Parathyroid adenoma (tissue), 2 donors: ENCODE measurements at regions not wholly inside any gene's neighbourhood (a gene's known extent, or its start where the extent isn't known, plus 50 kb on each side); places are given as distances from the start of the nearest gene placed in this dataset.

Experiments used
- H2AFZ ChIP-seq: fragments of 300-600 bp; sonication (generic); one replicate; pipeline ENCODE4 v1.7.0; 2017; ENCODE audit warnings: antibody characterized with exemption, mild to moderate bottlenecking
- H3K27ac ChIP-seq: fragments of 300-600 bp; sonication (generic); one replicate; pipeline ENCODE4 v1.7.0; 2017
- H3K27me3 ChIP-seq: fragments of 300-600 bp; sonication (generic); one replicate; pipeline ENCODE4 v1.7.0; 2017; ENCODE audit warnings: low read length; ENCODE audit not compliant: control insufficient read depth, insufficient read depth
- H3K36me3 ChIP-seq: fragments of 300-600 bp; sonication (generic); one replicate; pipeline ENCODE4 v1.7.0; 2017; ENCODE audit warnings: low read length; ENCODE audit not compliant: control insufficient read depth, insufficient read depth
- H3K4me1 ChIP-seq: fragments of 300-600 bp; sonication (generic); one replicate; pipeline ENCODE4 v1.7.0; 2017; ENCODE audit warnings: control low read depth
- H3K4me2 ChIP-seq: fragments of 300-600 bp; sonication (generic); one replicate; pipeline ENCODE4 v1.7.0; 2017; ENCODE audit warnings: low read length
- H3K4me3 ChIP-seq: fragments of 300-600 bp; sonication (generic); one replicate; pipeline ENCODE4 v1.7.0; 2017; ENCODE audit warnings: low read depth, low read length
- H3K79me2 ChIP-seq: fragments of 300-600 bp; sonication (generic); one replicate; pipeline ENCODE4 v1.7.0; 2017; ENCODE audit warnings: control low read depth
- H3K9ac ChIP-seq: fragments of 300-600 bp; sonication (generic); one replicate; pipeline ENCODE4 v1.7.0; 2017; ENCODE audit warnings: mild to moderate bottlenecking
- H3K9me3 ChIP-seq: fragments of 300-600 bp; sonication (generic); one replicate; pipeline ENCODE4 v1.7.0; 2017; ENCODE audit warnings: low read length; ENCODE audit not compliant: control insufficient read depth
- CTCF ChIP-seq: fragments of 300-600 bp; sonication (generic); IDR thresholded peaks from one replicate; pipeline ENCODE4 v1.7.0; 2017; ENCODE audit warnings: antibody characterized with exemption, mild to moderate bottlenecking
- donor health status: primary hyperparathyroidism.

GRCh38 chr2:82120654-82121053, 1816.1 kb upstream of the LRRTM1 start:
- Histone ChIP-seq H3K27me3 (no peaks in the 10 kb centered on the region), H3K9me3 (no peaks in the 10 kb centered on the region), H3K36me3 (no peaks in the 10 kb centered on the region), H3K9ac (no peak overlapping the region), H3K4me1 (no peaks in the 10 kb centered on the region), H3K27ac (no peak overlapping the region), H3K4me3 (no peak overlapping the region), H2AFZ (no peak overlapping the region), H3K4me2 (no peak overlapping the region), H3K79me2 (no peaks in the 10 kb centered on the region)
- no peak for TF ChIP-seq CTCF

GRCh38 chr2:82120115-82120514, 1815.6 kb upstream of the LRRTM1 start:
- Histone ChIP-seq H3K4me2 (no peak overlapping the region), H2AFZ (no peak overlapping the region), H3K27ac (no peak overlapping the region), H3K27me3 (no peaks in the 10 kb centered on the region), H3K9me3 (no peaks in the 10 kb centered on the region), H3K36me3 (no peaks in the 10 kb centered on the region), H3K4me1 (no peaks in the 10 kb centered on the region), H3K4me3 (no peak overlapping the region), H3K9ac (no peak overlapping the region), H3K79me2 (no peaks in the 10 kb centered on the region)
- TF ChIP-seq CTCF: no peak

- Histone ChIP-seq H2AFZ (no peak overlapping the region), H3K4me1 (no peaks in the 10 kb centered on the region), H3K27ac (no peak overlapping the region), H3K4me2 (no peak overlapping the region), H3K27me3 (no peaks in the 10 kb centered on the region), H3K4me3 (no peak overlapping the region), H3K9ac (no peak overlapping the region), H3K79me2 (no peaks in the 10 kb centered on the region), H3K9me3 (no peaks in the 10 kb centered on the region), H3K36me3 (no peaks in the 10 kb centered on the region)
- no peak for TF ChIP-seq CTCF
Observed at GRCh38 chr2:82109418-82109817, 1804.9 kb upstream of the LRRTM1 start.

- no peaks in the 10 kb centered on the region for H3K4me1 ChIP-seq
- no peaks in the 10 kb centered on the region for H3K36me3 ChIP-seq
- H3K79me2 ChIP-seq: no peaks in the 10 kb centered on the region
- no peak for TF ChIP-seq CTCF
- H3K4me3 ChIP-seq: no peak overlapping the region
- H3K27ac ChIP-seq: no peak overlapping the region
- H3K4me2 ChIP-seq: no peak overlapping the region
- H2AFZ ChIP-seq: no peak overlapping the region
- H3K9me3 ChIP-seq: no peaks in the 10 kb centered on the region
- H3K9ac ChIP-seq: no peak overlapping the region
- H3K27me3 ChIP-seq: no peaks in the 10 kb centered on the region
Observed at GRCh38 chr2:82098617-82099016, 1794.1 kb upstream of the LRRTM1 start.

GRCh38 chr2:82089518-82089917, 1785.0 kb upstream of the LRRTM1 start:
- no peak overlapping the region for H3K27ac ChIP-seq
- no peak overlapping the region for H3K9ac ChIP-seq
- H3K36me3 ChIP-seq: no peaks in the 10 kb centered on the region
- no peak for TF ChIP-seq CTCF
- H3K9me3 ChIP-seq: no peaks in the 10 kb centered on the region
- no peak overlapping the region for H2AFZ ChIP-seq
- no peaks in the 10 kb centered on the region for H3K4me1 ChIP-seq
- no peaks in the 10 kb centered on the region for H3K27me3 ChIP-seq
- no peaks in the 10 kb centered on the region for H3K79me2 ChIP-seq
- no peak overlapping the region for H3K4me3 ChIP-seq
- H3K4me2 ChIP-seq: no peak overlapping the region
